ENCODE measurements at regions not wholly inside any gene's neighbourhood (a gene's known extent, or its start where the extent isn't known, plus 50 kb on each side); places are given as distances from the start of the nearest gene placed in this dataset.
"Not testable (repeated sequence)": the region's sequence is repeated elsewhere in the genome, so short reads cannot be mapped to it uniquely, and the experiment has no call there.

DNA sequence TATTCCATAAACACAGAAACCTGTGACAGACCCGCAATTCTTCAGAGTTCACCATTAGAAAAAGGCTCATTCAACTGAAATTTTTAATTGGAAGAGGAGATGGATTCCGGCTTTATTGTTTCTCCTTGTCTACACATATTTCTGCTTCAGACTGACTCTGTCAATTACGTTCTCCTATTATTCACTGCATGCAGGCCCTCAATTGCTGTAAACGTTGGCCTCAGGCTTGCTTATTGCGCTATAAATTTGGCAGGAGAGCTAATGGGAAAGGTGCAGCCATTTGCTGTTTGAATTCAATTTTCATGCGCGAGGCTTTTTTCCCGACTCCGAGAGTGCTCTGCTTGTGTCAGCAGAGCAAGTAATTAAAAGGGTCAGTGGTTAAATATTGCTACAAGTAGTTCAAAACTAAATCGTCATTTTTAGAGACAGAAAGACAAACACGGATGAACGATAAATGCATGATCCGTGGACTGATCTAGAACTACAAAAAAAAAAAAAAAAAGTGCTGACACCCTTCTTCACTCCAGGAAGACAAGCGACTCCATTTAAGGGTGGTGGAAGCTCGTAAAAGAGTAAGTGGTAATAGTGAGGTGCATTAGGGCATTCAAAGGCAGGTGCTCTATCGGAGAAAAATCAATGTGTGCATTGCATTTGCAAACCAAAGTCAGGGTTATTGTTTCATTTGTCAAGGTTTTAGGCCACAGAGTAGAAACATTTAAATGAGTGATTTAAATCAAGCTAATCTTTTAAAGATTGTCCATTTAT, 841.6 kb upstream of the FRG1 start:
- Mint-ChIP-seq H3K4me1 (ENCODE audit: low read depth) (no peaks in the 10 kb centered on the region), H3K27me3 (no peaks in the 10 kb centered on the region), H3K36me3 (ENCODE audit: low read depth) (no peaks in the 10 kb centered on the region), H3K27ac (no peak overlapping the region), H3K9me3 (peaks cover 9% of the 10 kb centered on the region), H3K4me3 (no peak overlapping the region)

DNA sequence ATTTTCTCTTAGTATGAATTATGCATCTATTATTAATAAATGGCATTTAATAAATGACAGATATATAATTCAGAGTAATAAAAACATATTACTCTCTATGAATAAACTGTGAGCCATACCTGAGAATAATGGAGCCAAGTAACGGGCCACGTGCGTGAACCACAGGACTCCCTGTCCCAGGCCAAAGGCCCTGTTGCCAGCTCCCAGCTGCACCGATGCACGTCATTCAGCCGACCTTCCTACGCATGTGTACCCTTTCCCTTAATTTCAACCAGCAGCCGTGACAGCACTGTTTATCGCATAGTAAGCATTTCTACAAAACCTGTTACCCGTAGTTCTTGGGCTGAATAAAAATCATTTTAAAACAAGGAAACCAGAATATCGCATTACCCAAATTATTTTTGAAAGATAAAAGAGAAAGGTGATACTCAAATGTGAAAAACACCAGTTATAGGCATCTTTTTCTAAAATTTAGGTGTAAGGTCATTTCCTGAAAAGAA, 827.2 kb upstream of the FRG1 start:
- peaks cover 17% of the 10 kb centered on the region for H3K9me3 Mint-ChIP-seq
- no peak overlapping the region for H3K27ac Mint-ChIP-seq
- no peaks in the 10 kb centered on the region for H3K4me1 Mint-ChIP-seq (ENCODE audit: low read depth)
- no peaks in the 10 kb centered on the region for H3K27me3 Mint-ChIP-seq
- H3K36me3 Mint-ChIP-seq (ENCODE audit: low read depth), result no peaks in the 10 kb centered on the region
- H3K4me3 Mint-ChIP-seq, result no peak overlapping the region

DNA sequence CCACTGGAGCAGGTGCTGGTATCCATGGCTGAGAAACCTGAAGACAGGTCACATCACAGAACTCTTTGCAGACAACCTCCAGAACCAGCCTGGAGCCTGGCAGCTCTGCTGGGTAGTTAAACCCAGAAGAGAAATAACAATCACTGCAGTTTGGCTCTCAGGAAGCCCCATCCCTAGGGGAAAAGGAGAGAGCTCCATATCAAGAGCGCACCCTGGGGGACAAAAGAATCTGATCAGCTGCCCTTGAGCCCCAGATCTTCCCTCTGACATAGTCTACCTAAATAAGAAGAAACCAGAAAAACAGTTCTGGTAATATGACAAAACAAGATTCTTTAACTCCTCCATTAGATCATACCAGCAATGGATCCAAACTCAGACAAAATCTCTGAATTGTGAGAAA, 823.2 kb upstream of the FRG1 start:
- H3K4me1 Mint-ChIP-seq (ENCODE audit: low read depth), result no peaks in the 10 kb centered on the region
- peaks cover 30% of the 10 kb centered on the region for H3K9me3 Mint-ChIP-seq
- H3K27ac Mint-ChIP-seq, result no peak overlapping the region
- no peak overlapping the region for H3K4me3 Mint-ChIP-seq
- H3K36me3 Mint-ChIP-seq (ENCODE audit: low read depth), result no peaks in the 10 kb centered on the region
- H3K27me3 Mint-ChIP-seq, result no peaks in the 10 kb centered on the region

DNA sequence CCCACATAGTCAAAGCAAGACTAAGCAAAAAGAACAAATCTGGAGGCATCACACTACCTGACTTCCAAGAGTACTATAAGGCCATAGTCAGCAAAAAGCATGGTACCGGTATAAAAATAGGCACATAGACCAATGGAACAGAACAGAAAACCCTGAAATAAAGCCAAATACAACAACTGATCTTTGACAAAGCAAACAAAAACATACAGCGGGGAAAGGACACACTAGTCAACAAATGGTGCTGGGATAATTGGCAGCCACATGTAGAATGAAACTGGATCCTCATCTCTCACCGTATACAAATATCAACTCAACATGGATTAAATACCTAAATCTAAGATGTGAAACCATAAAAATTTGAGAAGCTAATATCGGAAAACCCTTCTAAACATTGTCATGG, 819.3 kb upstream of the FRG1 start:
- Mint-ChIP-seq H3K9me3 (peaks cover 23% of the 10 kb centered on the region), H3K4me3 (no peak overlapping the region), H3K4me1 (ENCODE audit: low read depth) (no peaks in the 10 kb centered on the region), H3K36me3 (ENCODE audit: low read depth) (no peaks in the 10 kb centered on the region), H3K27ac (no peak overlapping the region), H3K27me3 (no peaks in the 10 kb centered on the region)

DNA sequence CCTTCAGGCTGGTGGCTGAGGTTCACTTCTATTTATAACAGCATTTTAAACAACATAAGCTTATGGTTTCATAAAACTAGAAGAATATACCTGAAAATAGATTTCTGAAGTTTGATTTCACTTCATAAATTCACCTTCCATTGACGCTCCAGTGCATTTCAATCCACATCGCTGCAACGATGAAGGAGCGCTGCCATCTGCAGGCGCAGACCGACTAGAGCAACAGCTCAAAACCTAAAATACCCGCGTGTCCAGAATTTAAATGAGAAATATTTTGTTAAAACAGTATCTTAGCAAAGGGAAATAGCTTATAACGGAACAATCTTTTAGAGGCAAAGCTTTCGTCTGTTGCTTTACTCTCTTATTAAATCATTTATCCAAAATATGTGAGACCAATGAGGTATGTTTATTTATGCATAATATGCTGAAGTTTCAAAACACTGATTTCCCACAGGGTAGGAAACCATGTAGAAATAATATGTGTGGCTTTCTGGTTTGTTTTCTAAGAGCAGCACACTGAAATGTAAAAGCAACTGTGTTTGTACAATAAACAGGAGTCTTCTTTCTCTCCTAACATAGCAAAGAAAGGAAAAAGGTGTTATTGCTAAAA, 816.4 kb upstream of the FRG1 start:
- H3K36me3 Mint-ChIP-seq (ENCODE audit: low read depth), result no peaks in the 10 kb centered on the region
- H3K4me3 Mint-ChIP-seq, result no peak overlapping the region
- H3K4me1 Mint-ChIP-seq (ENCODE audit: low read depth), result no peaks in the 10 kb centered on the region
- H3K27ac Mint-ChIP-seq, result no peak overlapping the region
- peaks cover 16% of the 10 kb centered on the region for H3K9me3 Mint-ChIP-seq
- no peaks in the 10 kb centered on the region for H3K27me3 Mint-ChIP-seq

DNA sequence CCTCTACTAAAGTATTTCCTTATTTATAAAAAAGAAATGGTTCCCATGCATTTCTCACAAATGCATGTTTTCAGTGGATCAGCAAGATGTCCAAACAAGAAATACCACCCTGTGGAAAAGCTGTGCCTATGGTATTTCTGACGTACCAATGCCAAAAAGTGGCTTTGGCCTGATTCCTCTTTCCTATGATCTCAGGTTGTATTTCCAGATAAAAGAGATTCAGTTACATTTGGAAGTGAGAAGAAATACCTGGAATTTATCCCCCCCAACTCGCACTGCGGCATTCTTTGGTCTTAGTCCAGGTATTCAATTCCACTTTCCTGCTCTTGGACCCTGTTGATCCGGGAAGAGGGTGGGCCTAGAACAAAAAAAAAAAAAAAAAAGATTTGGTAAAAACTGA, 815.9 kb upstream of the FRG1 start:
- Mint-ChIP-seq H3K27ac (no peak overlapping the region), H3K9me3 (peaks cover 12% of the 10 kb centered on the region), H3K36me3 (ENCODE audit: low read depth) (no peaks in the 10 kb centered on the region), H3K4me3 (no peak overlapping the region), H3K4me1 (ENCODE audit: low read depth) (no peaks in the 10 kb centered on the region), H3K27me3 (no peaks in the 10 kb centered on the region)

DNA sequence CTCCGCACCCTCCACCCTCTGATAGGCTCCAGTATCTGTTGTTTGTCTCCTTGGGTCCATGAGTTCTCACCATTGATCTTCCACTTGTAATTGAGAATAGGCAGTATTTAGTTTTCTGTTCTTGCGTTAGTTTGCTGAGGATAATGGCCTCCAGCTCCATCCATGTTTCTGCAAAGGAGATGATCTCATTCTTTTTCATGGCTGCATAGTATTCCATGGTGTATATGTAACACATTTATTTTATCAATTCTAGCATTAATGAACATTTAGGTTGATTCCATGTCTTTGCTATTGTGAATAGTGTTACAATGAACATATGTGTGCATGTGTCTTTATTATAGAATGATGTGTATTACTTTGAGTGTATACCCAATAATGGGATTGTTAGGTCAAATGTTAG, 814.6 kb upstream of the FRG1 start:
- no peaks in the 10 kb centered on the region for H3K27me3 Mint-ChIP-seq
- no peak overlapping the region for H3K27ac Mint-ChIP-seq
- H3K4me3 Mint-ChIP-seq, result no peak overlapping the region
- no peaks in the 10 kb centered on the region for H3K36me3 Mint-ChIP-seq (ENCODE audit: low read depth)
- peaks cover 8% of the 10 kb centered on the region for H3K9me3 Mint-ChIP-seq
- no peaks in the 10 kb centered on the region for H3K4me1 Mint-ChIP-seq (ENCODE audit: low read depth)

DNA sequence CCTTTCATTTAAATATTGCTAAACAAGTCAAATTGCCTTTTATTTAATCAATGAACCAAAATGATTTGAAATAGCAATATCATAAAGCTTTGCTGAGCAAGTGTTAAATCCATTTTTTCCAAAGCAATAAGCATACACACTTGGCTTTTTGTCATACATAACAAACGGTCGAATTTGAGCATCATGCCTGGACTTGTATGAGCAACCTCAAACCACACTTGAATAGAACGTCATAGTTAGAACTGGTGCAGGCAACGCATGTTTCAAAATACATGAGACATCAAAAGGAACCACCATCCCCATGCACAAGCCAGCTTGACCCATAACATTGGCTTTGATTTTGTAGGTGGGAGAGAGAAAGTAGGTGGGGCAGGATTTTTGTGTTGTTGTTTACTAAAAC, 812.3 kb upstream of the FRG1 start:
- no peaks in the 10 kb centered on the region for H3K4me1 Mint-ChIP-seq (ENCODE audit: low read depth)
- no peaks in the 10 kb centered on the region for H3K36me3 Mint-ChIP-seq (ENCODE audit: low read depth)
- no peaks in the 10 kb centered on the region for H3K27me3 Mint-ChIP-seq
- H3K4me3 Mint-ChIP-seq, result no peak overlapping the region
- H3K27ac Mint-ChIP-seq, result no peak overlapping the region
- H3K9me3 Mint-ChIP-seq, result peaks cover 3% of the 10 kb centered on the region

DNA sequence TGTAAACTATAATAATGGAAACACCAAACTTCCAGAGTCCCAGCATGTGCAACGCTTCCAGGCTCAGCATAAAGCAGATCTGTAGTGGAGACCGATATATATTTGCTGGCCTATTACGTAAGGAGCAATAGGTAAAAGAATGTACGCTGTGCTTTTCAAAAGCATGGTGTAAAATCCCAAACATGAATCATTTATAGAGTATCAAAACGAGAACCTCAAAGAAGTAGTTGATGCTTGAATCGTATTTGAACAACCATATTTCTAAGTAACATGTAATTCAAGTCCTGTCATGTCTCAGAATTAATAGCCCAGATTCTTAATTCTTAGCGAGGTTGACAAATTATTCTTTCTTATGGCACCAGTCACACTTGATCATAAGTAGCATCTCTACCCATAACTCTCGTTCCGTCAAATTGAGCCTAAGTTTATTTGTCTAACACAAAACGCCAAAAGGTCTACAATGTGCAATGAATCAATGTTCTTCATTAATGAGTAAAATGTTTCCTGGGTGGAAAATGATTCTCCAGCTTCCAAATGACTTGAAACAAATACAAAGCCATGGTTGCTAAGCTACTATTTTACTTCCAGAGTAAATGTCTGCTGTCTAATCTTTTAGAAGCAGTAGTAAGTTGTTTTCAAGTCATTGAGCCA, 811.5 kb upstream of the FRG1 start:
- peaks cover 3% of the 10 kb centered on the region for H3K9me3 Mint-ChIP-seq
- no peaks in the 10 kb centered on the region for H3K27me3 Mint-ChIP-seq
- H3K4me1 Mint-ChIP-seq (ENCODE audit: low read depth), result no peaks in the 10 kb centered on the region
- H3K27ac Mint-ChIP-seq, result no peak overlapping the region
- H3K36me3 Mint-ChIP-seq (ENCODE audit: low read depth), result no peaks in the 10 kb centered on the region
- no peak overlapping the region for H3K4me3 Mint-ChIP-seq

DNA sequence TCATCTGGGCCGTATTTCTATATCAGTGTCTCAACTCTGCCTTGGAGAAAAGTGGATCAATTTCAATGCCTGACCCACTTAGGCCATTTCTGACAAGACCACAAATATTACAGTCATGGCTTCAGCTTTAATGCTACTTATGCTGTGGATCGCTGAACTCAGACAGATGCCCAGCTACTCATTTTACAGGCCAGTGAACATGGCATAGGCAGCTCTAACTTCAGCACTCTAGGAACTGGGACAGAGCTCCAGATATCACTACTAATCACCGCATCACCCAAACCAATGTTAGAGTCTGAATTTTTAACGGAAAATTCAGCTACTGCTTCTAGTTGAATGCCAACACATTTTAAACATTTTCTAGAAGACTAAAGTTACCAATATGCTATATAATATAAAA, 809.6 kb upstream of the FRG1 start:
- H3K4me3 Mint-ChIP-seq, result no peak overlapping the region

DNA sequence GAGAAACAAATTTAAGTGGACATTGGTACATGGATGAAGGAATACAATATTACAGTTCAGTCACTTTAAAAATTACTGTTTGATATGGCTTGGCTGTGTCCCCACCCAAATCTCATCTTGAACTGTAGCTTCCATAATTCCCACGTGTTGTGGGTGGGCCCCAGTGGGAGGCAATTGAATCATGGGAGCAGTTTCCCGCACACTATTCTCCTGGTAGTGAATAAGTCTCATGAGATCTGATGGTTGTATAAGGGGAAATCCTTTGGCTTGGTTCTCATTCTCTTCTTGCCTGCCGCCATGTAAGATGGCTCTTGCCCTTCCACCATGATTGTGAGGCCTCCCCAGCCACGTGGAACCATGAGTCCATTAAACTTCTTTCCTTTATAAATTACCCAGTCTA, 804.2 kb upstream of the FRG1 start:
- no peaks in the 10 kb centered on the region for H3K9me3 Mint-ChIP-seq
- no peaks in the 10 kb centered on the region for H3K4me1 Mint-ChIP-seq (ENCODE audit: low read depth)
- no peak overlapping the region for H3K27ac Mint-ChIP-seq
- no peaks in the 10 kb centered on the region for H3K36me3 Mint-ChIP-seq (ENCODE audit: low read depth)
- no peak overlapping the region for H3K4me3 Mint-ChIP-seq
- H3K27me3 Mint-ChIP-seq, result no peaks in the 10 kb centered on the region

More for the DNA sequence above, 809.6 kb upstream of the FRG1 start:
- peaks cover under 1% of the 10 kb centered on the region for H3K9me3 Mint-ChIP-seq
- no peaks in the 10 kb centered on the region for H3K36me3 Mint-ChIP-seq (ENCODE audit: low read depth)
- no peaks in the 10 kb centered on the region for H3K4me1 Mint-ChIP-seq (ENCODE audit: low read depth)
- no peaks in the 10 kb centered on the region for H3K27me3 Mint-ChIP-seq
- H3K27ac Mint-ChIP-seq, result no peak overlapping the region

DNA sequence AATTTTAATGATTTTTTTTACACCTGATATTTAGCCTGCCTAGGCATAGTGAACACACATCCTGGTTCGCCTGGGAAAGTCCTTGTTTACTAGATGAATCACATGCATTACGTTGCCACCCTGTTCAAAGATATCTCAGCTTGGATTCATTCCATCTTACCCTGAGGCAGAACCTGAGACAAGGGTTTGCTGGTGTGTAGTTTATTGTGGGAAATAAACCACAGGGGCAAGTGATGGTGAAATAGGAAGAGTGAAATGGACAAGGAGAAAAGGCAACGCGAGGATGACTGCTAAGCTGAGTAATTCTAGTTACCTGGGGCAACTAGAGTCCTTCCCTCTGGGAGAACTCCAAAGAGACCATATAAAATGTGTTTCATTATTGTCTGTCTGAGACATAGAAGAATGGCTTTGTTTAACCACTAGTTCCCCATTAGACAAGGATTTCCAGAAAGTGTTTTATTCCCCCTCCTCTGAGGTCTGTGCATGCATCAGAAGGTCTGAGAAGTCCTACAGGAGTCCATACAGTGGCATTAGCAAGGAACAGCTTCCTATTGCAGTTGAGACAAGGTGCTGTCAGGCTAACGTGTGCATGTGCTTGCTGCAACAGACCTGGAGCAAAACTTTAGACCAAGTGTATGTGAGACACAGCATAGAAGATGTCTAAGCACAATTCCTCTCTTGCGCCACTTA, 797.3 kb upstream of the FRG1 start:
- no peaks in the 10 kb centered on the region for H3K27me3 Mint-ChIP-seq
- no peak overlapping the region for H3K27ac Mint-ChIP-seq
- H3K4me1 Mint-ChIP-seq (ENCODE audit: low read depth), result no peaks in the 10 kb centered on the region
- H3K36me3 Mint-ChIP-seq (ENCODE audit: low read depth), result no peaks in the 10 kb centered on the region
- H3K4me3 Mint-ChIP-seq, result no peak overlapping the region
- H3K9me3 Mint-ChIP-seq, result peaks cover 17% of the 10 kb centered on the region

DNA sequence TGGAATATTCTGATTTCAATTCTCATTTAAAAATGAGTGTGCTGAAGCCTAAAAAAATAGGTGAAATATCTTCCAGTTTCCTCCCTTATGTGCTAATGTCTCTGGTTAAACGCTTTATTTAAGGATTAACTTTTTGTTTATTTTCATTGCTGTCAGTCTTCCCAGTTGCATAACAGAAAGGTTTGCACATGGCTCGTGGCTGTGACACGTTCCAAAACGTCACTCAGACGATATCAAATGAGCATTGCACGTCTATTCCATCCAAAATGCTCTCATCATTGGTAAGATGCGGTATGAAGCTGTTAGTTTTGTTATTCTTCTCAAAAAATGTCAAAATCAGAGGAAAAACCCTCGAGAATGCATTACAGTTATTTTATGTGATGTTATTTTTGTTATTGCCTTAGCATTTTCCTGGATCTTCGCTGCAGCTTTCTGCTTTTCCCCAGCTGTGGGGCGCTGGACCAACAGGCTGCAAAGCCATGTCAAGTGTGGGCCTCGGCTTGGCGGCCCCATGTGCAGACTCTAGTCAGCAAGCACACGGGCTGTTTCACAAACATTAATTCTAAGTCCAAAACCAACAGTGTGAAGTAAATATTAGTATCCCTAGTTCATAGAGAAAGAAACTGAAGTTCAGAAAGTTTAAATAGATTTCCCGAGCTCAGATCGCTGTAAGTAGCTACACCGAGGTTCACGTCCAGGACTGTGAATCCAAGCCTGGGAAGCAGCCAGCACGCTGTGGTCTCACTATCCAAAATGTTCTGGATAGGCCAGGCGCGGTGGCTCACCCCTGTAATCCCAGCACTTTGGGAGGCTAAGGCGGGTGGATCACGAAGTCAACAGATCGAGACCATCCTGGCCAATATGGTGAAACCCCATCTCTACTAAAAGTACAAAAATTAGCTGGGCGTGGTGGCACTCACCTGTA, 793.4 kb upstream of the FRG1 start:
- H3K27ac Mint-ChIP-seq, result no peak overlapping the region
- H3K4me1 Mint-ChIP-seq (ENCODE audit: low read depth), result no peaks in the 10 kb centered on the region
- no peaks in the 10 kb centered on the region for H3K27me3 Mint-ChIP-seq
- H3K4me3 Mint-ChIP-seq, result no peak overlapping the region
- H3K36me3 Mint-ChIP-seq (ENCODE audit: low read depth), result no peaks in the 10 kb centered on the region
- peaks cover 27% of the 10 kb centered on the region for H3K9me3 Mint-ChIP-seq

DNA sequence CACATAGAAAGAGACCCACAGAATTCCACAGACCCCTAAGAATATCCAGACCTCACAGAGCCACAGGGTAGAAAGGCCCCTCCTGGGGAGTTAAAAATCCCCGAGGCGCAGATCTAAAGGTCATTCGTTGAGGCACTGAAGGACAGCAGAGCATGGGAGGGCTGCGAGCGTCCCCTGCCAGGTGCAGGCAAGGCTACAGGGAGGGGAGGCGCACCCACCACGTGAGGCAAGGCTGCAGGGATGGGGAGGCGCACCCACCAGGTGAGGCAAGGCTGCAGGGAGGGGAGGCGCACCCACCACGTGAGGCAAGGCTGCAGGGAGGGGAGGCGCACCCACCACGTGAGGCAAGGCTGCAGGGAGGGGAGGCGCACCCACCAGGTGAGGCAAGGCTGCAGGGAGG, 785.6 kb upstream of the FRG1 start:
- peaks cover 22% of the 10 kb centered on the region for H3K9me3 Mint-ChIP-seq
- H3K27ac Mint-ChIP-seq; H3K4me1 Mint-ChIP-seq (ENCODE audit: low read depth); H3K36me3 Mint-ChIP-seq (ENCODE audit: low read depth); H3K4me3 Mint-ChIP-seq; H3K27me3 Mint-ChIP-seq: not testable (repeated sequence)
